ENCODE measurements at regions not wholly inside any gene's neighbourhood (a gene's known extent, or its start where the extent isn't known, plus 50 kb on each side); places are given as distances from the start of the nearest gene placed in this dataset.

- Histone ChIP-seq H3K27ac (ENCODE audit: insufficient read depth, low read depth, low read length) (no peak overlapping the region), H3K9me1 (replicated peaks; ENCODE audit: control insufficient read depth, extremely low read depth, insufficient read depth, low read length) (no peaks in the 10 kb centered on the region), H3K79me2 (ENCODE audit: control insufficient read depth, insufficient read depth, low read length) (no peaks in the 10 kb centered on the region), H3K4me2 (ENCODE audit: insufficient read depth, low read length) (no peak overlapping the region), H3K9me3 (replicated peaks; ENCODE audit: control insufficient read depth, insufficient read depth, low read length) (no peaks in the 10 kb centered on the region), H3K4me3 (replicated peaks in 1 of 3; ENCODE audit: insufficient read depth in 1 of 3, low read depth in 1 of 3, low read length in 3 of 3) (no peak overlapping the region), H3K27me3 (ENCODE audit: control insufficient read depth in 2 of 2, insufficient read depth in 2 of 2, low read length in 2 of 2) (no peaks in the 10 kb centered on the region), H3K36me3 (ENCODE audit: control insufficient read depth in 2 of 2, extremely low read depth in 1 of 2, insufficient read depth in 2 of 2, low read length in 2 of 2) (no peaks in the 10 kb centered on the region), H4K20me1 (replicated peaks; ENCODE audit: control insufficient read depth, extremely low read depth, insufficient read depth, low read length) (no peaks in the 10 kb centered on the region), H2AFZ (ENCODE audit: low read depth, low read length) (no peak overlapping the region), H3K9ac (replicated peaks; ENCODE audit: extremely low read depth, insufficient read depth, low read length) (no peak overlapping the region), H3K4me1 (ENCODE audit: control insufficient read depth, extremely low read depth, insufficient read depth, low read length) (no peaks in the 10 kb centered on the region)
- no peak for TF ChIP-seq POLR2AphosphoS5 (IDR thresholded peaks at IDR 0.05; ENCODE audit: insufficient read depth, low read depth, low read length)
- no peak for TF ChIP-seq CTCF (IDR thresholded peaks at IDR 0.05; ENCODE audit: extremely low read depth in 1 of 2, insufficient read depth in 1 of 2, low read depth in 1 of 2, low read length in 2 of 2)
- FAIRE-seq (no peak), DNase-seq (ENCODE audit: low read depth, low spot score) (no peak)
- ChIA-PET POLR2A (no interaction called here), CTCF (no interaction called here)
- no TSS peak for BruUV-seq (replicated peaks)
- intact Hi-C loops (cut with micrococcal nuclease), result no loop called here
- dilution Hi-C loops (cut with MboI; ENCODE audit: extremely low pct_ligation_motif_present, low sequenced_read_pairs), result no loop called here
These were observed 811.2 kb downstream of the SI start for GRCh38 chr3:164267053-164267452.

- no peaks in the 10 kb centered on the region for H3K79me2 ChIP-seq (ENCODE audit: control insufficient read depth, insufficient read depth, low read length)
These were observed 827.4 kb downstream of the SI start for GRCh38 chr3:164250923-164251322.

More at GRCh38 chr3:164250923-164251322, 827.4 kb downstream of the SI start:
- H3K27me3 ChIP-seq (ENCODE audit: control insufficient read depth in 2 of 2, insufficient read depth in 2 of 2, low read length in 2 of 2), result no peaks in the 10 kb centered on the region
- no peaks in the 10 kb centered on the region for H3K4me1 ChIP-seq (ENCODE audit: control insufficient read depth, extremely low read depth, insufficient read depth, low read length)
- DNase-seq (ENCODE audit: low read depth, low spot score) (no peak), FAIRE-seq (no peak)
- ChIA-PET CTCF (no interaction called here), POLR2A (no interaction called here)
- no peaks in the 10 kb centered on the region for H3K9me1 ChIP-seq (replicated peaks; ENCODE audit: control insufficient read depth, extremely low read depth, insufficient read depth, low read length)
- dilution Hi-C loops (cut with MboI; ENCODE audit: extremely low pct_ligation_motif_present, low sequenced_read_pairs), result no loop called here
- intact Hi-C loops (cut with micrococcal nuclease), result no loop called here
- H3K4me3 ChIP-seq (replicated peaks in 1 of 3; ENCODE audit: insufficient read depth in 1 of 3, low read depth in 1 of 3, low read length in 3 of 3), result no peak overlapping the region
- H2AFZ ChIP-seq (ENCODE audit: low read depth, low read length), result no peak overlapping the region
- H3K9ac ChIP-seq (replicated peaks; ENCODE audit: extremely low read depth, insufficient read depth, low read length), result no peak overlapping the region
- H3K9me3 ChIP-seq (replicated peaks; ENCODE audit: control insufficient read depth, insufficient read depth, low read length), result no peaks in the 10 kb centered on the region
- no peaks in the 10 kb centered on the region for H3K36me3 ChIP-seq (ENCODE audit: control insufficient read depth in 2 of 2, extremely low read depth in 1 of 2, insufficient read depth in 2 of 2, low read length in 2 of 2)
- H3K4me2 ChIP-seq (ENCODE audit: insufficient read depth, low read length), result no peak overlapping the region
- H4K20me1 ChIP-seq (replicated peaks; ENCODE audit: control insufficient read depth, extremely low read depth, insufficient read depth, low read length), result no peaks in the 10 kb centered on the region
- no peak overlapping the region for H3K27ac ChIP-seq (ENCODE audit: insufficient read depth, low read depth, low read length)
- no TSS peak for BruUV-seq (replicated peaks)
- TF ChIP-seq CTCF (IDR thresholded peaks at IDR 0.05; ENCODE audit: extremely low read depth in 1 of 2, insufficient read depth in 1 of 2, low read depth in 1 of 2, low read length in 2 of 2) (no peak), MYC (IDR thresholded peaks at IDR 0.05; ENCODE audit: low read depth, low read length) (no peak), MAX (IDR thresholded peaks at IDR 0.05; ENCODE audit: insufficient read depth, insufficient read length) (no peak), FOS (IDR thresholded peaks at IDR 0.05; ENCODE audit: borderline replicate concordance, insufficient read depth, low read length) (no peak), POLR2AphosphoS5 (IDR thresholded peaks at IDR 0.05; ENCODE audit: insufficient read depth, low read depth, low read length) (no peak), POLR2A (IDR thresholded peaks at IDR 0.05; ENCODE audit: low read depth, low read length) (no peak), JUN (IDR thresholded peaks at IDR 0.05; ENCODE audit: borderline replicate concordance, insufficient read depth, insufficient read length, low read depth) (no peak), EZH2 (IDR thresholded peaks at IDR 0.05; ENCODE audit: borderline replicate concordance, low read depth, low read length, severe bottlenecking) (no peak), GATA2 (IDR thresholded peaks at IDR 0.05; ENCODE audit: insufficient read depth, insufficient read length, low read depth, low read length) (no peak)

Data from endothelial cell of umbilical vein (primary cell).